ENCODE measurements at regions not wholly inside any gene's neighbourhood (a gene's known extent, or its start where the extent isn't known, plus 50 kb on each side); places are given as distances from the start of the nearest gene placed in this dataset.

GRCh38 chr20:12358006-12358654 lies 440.4 kb downstream of the BTBD3 start:
- no peak for DNase-seq (ENCODE audit: low read depth in 1 of 2, low spot score in 1 of 2)

GRCh38 chr20:12358655-12359009 lies 440.9 kb downstream of the BTBD3 start:
- no peak for DNase-seq (ENCODE audit: low read depth in 1 of 2, low spot score in 1 of 2)

- DNase-seq (ENCODE audit: low read depth in 1 of 2, low spot score in 1 of 2), result no peak
Observed at GRCh38 chr20:12371990-12372389, 454.3 kb downstream of the BTBD3 start.

GRCh38 chr20:12372557-12372956 lies 454.9 kb downstream of the BTBD3 start:
- no peak for DNase-seq (ENCODE audit: low read depth in 1 of 2, low spot score in 1 of 2)

GRCh38 chr20:12375967-12376366 lies 458.3 kb downstream of the BTBD3 start:
- no peak for DNase-seq (ENCODE audit: low read depth in 1 of 2, low spot score in 1 of 2)

- no peak for DNase-seq (ENCODE audit: low read depth in 1 of 2, low spot score in 1 of 2)
Observed at GRCh38 chr20:12383821-12384220, 466.1 kb downstream of the BTBD3 start.

GRCh38 chr20:12386821-12387220 lies 469.1 kb downstream of the BTBD3 start:
- DNase-seq (ENCODE audit: low read depth in 1 of 2, low spot score in 1 of 2), result no peak

- no peak for DNase-seq (ENCODE audit: low read depth in 1 of 2, low spot score in 1 of 2)
Observed at GRCh38 chr20:12391099-12391498, 473.4 kb downstream of the BTBD3 start.

GRCh38 chr20:12394786-12395185 lies 477.1 kb downstream of the BTBD3 start:
- no peak for DNase-seq (ENCODE audit: low read depth in 1 of 2, low spot score in 1 of 2)

GRCh38 chr20:12395353-12395752 lies 477.7 kb downstream of the BTBD3 start:
- DNase-seq (ENCODE audit: low read depth in 1 of 2, low spot score in 1 of 2), result no peak

GRCh38 chr20:12395760-12396159 lies 478.1 kb downstream of the BTBD3 start:
- no peak for DNase-seq (ENCODE audit: low read depth in 1 of 2, low spot score in 1 of 2)

GRCh38 chr20:12399110-12399836 lies 481.6 kb downstream of the BTBD3 start:
- no peak for DNase-seq (ENCODE audit: low read depth in 1 of 2, low spot score in 1 of 2)

GRCh38 chr20:12404941-12405340 lies 487.2 kb downstream of the BTBD3 start:
- no peak for DNase-seq (ENCODE audit: low read depth in 1 of 2, low spot score in 1 of 2)

GRCh38 chr20:12406978-12407377 lies 489.3 kb downstream of the BTBD3 start:
- no peak for DNase-seq (ENCODE audit: low read depth in 1 of 2, low spot score in 1 of 2)

GRCh38 chr20:12409501-12409900 lies 491.8 kb downstream of the BTBD3 start:
- no peak for DNase-seq (ENCODE audit: low read depth in 1 of 2, low spot score in 1 of 2)

- DNase-seq (ENCODE audit: low read depth in 1 of 2, low spot score in 1 of 2), result no peak
Observed at GRCh38 chr20:12410783-12411182, 493.1 kb downstream of the BTBD3 start.

- no peak for DNase-seq (ENCODE audit: low read depth in 1 of 2, low spot score in 1 of 2)
Observed at GRCh38 chr20:12411246-12411940, 493.7 kb downstream of the BTBD3 start.

- DNase-seq (ENCODE audit: low read depth in 1 of 2, low spot score in 1 of 2), result no peak
Observed at GRCh38 chr20:12413116-12413515, 495.4 kb downstream of the BTBD3 start.

GRCh38 chr20:12414446-12415274 lies 497.0 kb downstream of the BTBD3 start:
- no peak for DNase-seq (ENCODE audit: low read depth in 1 of 2, low spot score in 1 of 2)

GRCh38 chr20:12416281-12416680 lies 498.6 kb downstream of the BTBD3 start:
- no peak for DNase-seq (ENCODE audit: low read depth in 1 of 2, low spot score in 1 of 2)

- DNase-seq (ENCODE audit: low read depth in 1 of 2, low spot score in 1 of 2), result no peak
Observed at GRCh38 chr20:12433724-12434123, 516.0 kb downstream of the BTBD3 start.
